K562 (cell line): ENCODE measurements at regions not wholly inside any gene's neighbourhood (a gene's known extent, or its start where the extent isn't known, plus 50 kb on each side); places are given as distances from the start of the nearest gene placed in this dataset.

Source experiments
- ATAC-seq: fragments of 200-7000 bp; cut with Tn5 transposase; 3 replicates; pipeline ENCODE4 v1.9.1; 2020; ENCODE audit warnings: moderate library complexity
- BruUV-seq: library from RNA; stranded (reverse); fragments of 400-500 nt; replicated peaks from 2 replicates; lab custom pipeline; 2021; lab: Mats Ljungman, UMichigan
- CTCF ChIA-PET: fragments of 300-600 bp; formaldehyde crosslinking; extraction: SDS; loops from one replicate; lab custom pipeline; 2021; ENCODE audit warnings: low intra/inter-chr PET ratio; lab: Yijun Ruan, JAX
- POLR2A ChIA-PET: fragments of 300-600, 350-650 bp; sonication (Branson Sonifier 250); formaldehyde crosslinking; extraction: SDS; loops from one replicate; lab custom pipeline; 2021; ENCODE audit warnings: antibody characterized with exemption, inconsistent platforms; lab: Yijun Ruan, JAX
- DNase-seq, 4 experiments: peaks; one replicate each; pipeline versions ENCODE4 v3.0.0 to v3.0.0-alpha.2; 2011 to 2018; ENCODE audit warnings: low spot score in 3 of 4, mixed read lengths in 3 of 4; ENCODE audit errors: extremely low read depth in 1 of 4
- FAIRE-seq: peaks from 2 replicates; lab custom pipeline; 2011; peaks lifted over from hg19 to GRCh38; lab: Jason Lieb, UNC
- H2AFZ ChIP-seq: 2 replicates; pipeline ENCODE4 v1.6.0; 2011; ENCODE audit warnings: low read depth, low read length, control low read depth, inconsistent platforms
- H3K27ac ChIP-seq: fragments of 200-600 bp; 3 replicates; pipeline ENCODE4 v1.8.0; 2011; ENCODE audit warnings: low read depth, mild to moderate bottlenecking, control low read depth, inconsistent platforms, low read length, moderate library complexity, mixed read lengths; ENCODE audit errors: extremely low read depth
- H3K27me3 ChIP-seq, 2 experiments: fragments of 300-600 bp in 1 of 2; 2 replicates in 1 of 2; 3 replicates in 1 of 2; pipeline versions ENCODE4 v1.6.0 to v1.8.0; 2011; ENCODE audit warnings: inconsistent platforms in 2 of 2, low read length in 2 of 2, mild to moderate bottlenecking in 1 of 2, mixed read lengths in 1 of 2, moderate library complexity in 1 of 2; ENCODE audit not compliant: control insufficient read depth in 2 of 2, insufficient read depth in 2 of 2
- H3K36me3 ChIP-seq: fragments of 300-600 bp; 3 replicates; pipeline ENCODE4 v1.8.0; 2011; ENCODE audit warnings: mild to moderate bottlenecking, low read length, inconsistent platforms; ENCODE audit not compliant: control insufficient read depth, insufficient read depth
- H3K4me1 ChIP-seq, 2 experiments: fragments of 200-600 bp in 1 of 2; replicated peaks in 1 of 2; 2 replicates in 1 of 2; 3 replicates in 1 of 2; pipeline versions ENCODE4 v1.5.1 to v1.8.0; 2011; ENCODE audit warnings: inconsistent platforms in 2 of 2, low read length in 2 of 2, mild to moderate bottlenecking in 1 of 2, mixed read lengths in 1 of 2, moderate library complexity in 1 of 2; ENCODE audit not compliant: control insufficient read depth in 2 of 2, insufficient read depth in 2 of 2
- H3K4me2 ChIP-seq: 2 replicates; pipeline ENCODE4 v1.6.1; 2011; ENCODE audit warnings: low read length, control low read depth, inconsistent platforms, mixed read lengths; ENCODE audit not compliant: insufficient read depth
- H3K4me3 ChIP-seq: fragments of 200-600 bp; sonication (generic), shearing (Covaris generic); 2 replicates; pipeline ENCODE4 v1.5.1; 2016; ENCODE audit warnings: control low read depth, inconsistent platforms
- H3K79me2 ChIP-seq: fragments of 200-600 bp; 3 replicates; pipeline ENCODE4 v1.8.0; 2011; ENCODE audit warnings: low read length, inconsistent platforms; ENCODE audit not compliant: control insufficient read depth, insufficient read depth
- H3K9ac ChIP-seq, 2 experiments: 2 replicates each; pipeline versions ENCODE4 v1.6.0 to v1.6.1; 2011; ENCODE audit warnings: low read depth in 2 of 2, low read length in 2 of 2, control low read depth in 1 of 2, inconsistent platforms in 1 of 2, mild to moderate bottlenecking in 1 of 2, mixed read lengths in 1 of 2; ENCODE audit not compliant: insufficient read depth in 1 of 2
- H3K9me1 ChIP-seq: one replicate; pipeline ENCODE4 v1.6.0; 2011; ENCODE audit warnings: inconsistent platforms, mild to moderate bottlenecking, low read length, moderate library complexity; ENCODE audit not compliant: control insufficient read depth, insufficient read depth
- H3K9me3 ChIP-seq: replicated peaks from 2 replicates; pipeline ENCODE4 v1.5.1; 2011; ENCODE audit warnings: low read depth, low read length, inconsistent platforms; ENCODE audit not compliant: control insufficient read depth, insufficient read depth
- H4K20me1 ChIP-seq: replicated peaks from 2 replicates; pipeline ENCODE4 v1.6.1; 2011; ENCODE audit warnings: low read length, inconsistent platforms, mixed read lengths; ENCODE audit not compliant: control insufficient read depth, insufficient read depth
- ATF4 ChIP-seq: fragments of 450-650 bp; formaldehyde crosslinking; IDR thresholded peaks from 2 replicates; pipeline ENCODE4 v1.4.0; 2022; ENCODE audit warnings: mild to moderate bottlenecking, moderate library complexity
- CREB3L1 ChIP-seq: fragments of 450-650 bp; IDR thresholded peaks from 2 replicates; pipeline ENCODE4 v1.6.1; 2014; ENCODE audit warnings: low read depth, mild to moderate bottlenecking, moderate library complexity, borderline replicate concordance
- MAFG ChIP-seq: fragments of 450-650 bp; conservative IDR thresholded peaks from 2 replicates; pipeline ENCODE4 v1.6.1; 2016; ENCODE audit warnings: missing genetic modification characterization, missing compliant biosample characterization
- MYBL2 ChIP-seq, 2 experiments: fragments of 450-650 bp in 1 of 2; sonication (generic) in 1 of 2; formaldehyde crosslinking in 1 of 2; IDR thresholded peaks; 2 replicates each; pipeline versions ENCODE4 v1.6.1 to v1.8.1; 2017 to 2022; ENCODE audit warnings: borderline replicate concordance in 1 of 2, inconsistent platforms in 1 of 2, low read depth in 1 of 2, mild to moderate bottlenecking in 1 of 2, missing genetic modification reagents in 1 of 2, moderate library complexity in 1 of 2
- NFIX ChIP-seq: fragments of 250-450 bp; sonication (Bioruptor Pico); IDR thresholded peaks from 2 replicates; pipeline ENCODE4 v1.4.0; 2020; ENCODE audit warnings: low read depth, mild to moderate bottlenecking, moderate library complexity
- POU5F1 ChIP-seq: fragments of 150-350 bp; IDR thresholded peaks from 2 replicates; pipeline ENCODE4 v1.6.1; 2014; ENCODE audit warnings: borderline replicate concordance, low read length, low read depth, mild to moderate bottlenecking; ENCODE audit not compliant: partially characterized antibody
- RBM22 ChIP-seq: fragments of 200-400 bp; formaldehyde crosslinking; IDR thresholded peaks from 2 replicates; pipeline ENCODE4 v1.6.1; 2018; ENCODE audit warnings: low read length, low read depth; ENCODE audit not compliant: poor library complexity, severe bottlenecking
- STAT6 ChIP-seq: sonication (generic); formaldehyde crosslinking; IDR thresholded peaks from 2 replicates; pipeline ENCODE4 v1.8.1; 2023; ENCODE audit warnings: mild to moderate bottlenecking, missing genetic modification reagents
- TFAP4 ChIP-seq: sonication (generic); formaldehyde crosslinking; IDR thresholded peaks from 2 replicates; pipeline ENCODE4 v1.8.0; 2022; ENCODE audit warnings: missing genetic modification reagents, mild to moderate bottlenecking, moderate library complexity, borderline replicate concordance
- ZNF124 ChIP-seq: sonication (generic); formaldehyde crosslinking; IDR thresholded peaks from 2 replicates; pipeline ENCODE4 v1.8.1; 2022; ENCODE audit warnings: missing genetic modification reagents
- ZNF184 ChIP-seq: sonication (generic); formaldehyde crosslinking; IDR thresholded peaks from 2 replicates; pipeline ENCODE4 v1.5.0; 2020; ENCODE audit warnings: missing genetic modification reagents
- ZNF449 ChIP-seq: fragments of 250-450 bp; sonication (Bioruptor Pico); IDR thresholded peaks from 2 replicates; pipeline ENCODE4 v1.8.0; 2022; ENCODE audit warnings: moderate library complexity, mild to moderate bottlenecking, inconsistent platforms
- ZNF655 ChIP-seq: fragments of 250-450 bp; sonication (Bioruptor Pico); IDR thresholded peaks from 2 replicates; pipeline ENCODE4 v1.5.0; 2021
- WGBS: fragments of 100-300 bp; shearing (Covaris generic); methylation state at CpG from one replicate; pipeline ENCODE4 v1.1.6; 2016; ENCODE audit warnings: low coverage, mixed read lengths; ENCODE audit not compliant: insufficient coverage; ENCODE audit errors: missing lambda C conversion rate; 5-methylcytosine and 5-hydroxymethylcytosine counted together
- in situ Hi-C: fragments of 300-500 bp; cut with MboI; formaldehyde crosslinking; loops from 4 replicates; pipeline ENCODE4 v1.15.0; 2018; ENCODE audit warnings: inconsistent platforms, mixed read lengths
- intact Hi-C: fragments of 100-400 bp; cut with micrococcal nuclease; formaldehyde crosslinking; loops from 2 replicates; pipeline ENCODE4 v1.14.2; 2022

GRCh38 chr10:108956149-108956548, 967.2 kb downstream of the XPNPEP1 start:
- ATAC-seq (no peak), FAIRE-seq (no peak), DNase-seq (no peak)
- Histone ChIP-seq H3K9ac (no peak overlapping the region), H3K4me3 (no peak overlapping the region), H3K27me3 (no peaks in the 10 kb centered on the region), H3K27ac (no peak overlapping the region), H4K20me1 (no peaks in the 10 kb centered on the region), H3K79me2 (no peaks in the 10 kb centered on the region), H3K9me1 (no peaks in the 10 kb centered on the region), H3K36me3 (no peaks in the 10 kb centered on the region), H2AFZ (no peak overlapping the region), H3K9me3 (no peaks in the 10 kb centered on the region), H3K4me1 (no peaks in the 10 kb centered on the region), H3K4me2 (no peak overlapping the region)
- WGBS: 0% methylated on average over 1 of the region's 1 CpG
- ChIA-PET POLR2A (no interaction called here), CTCF (no interaction called here)
- no peak for TF ChIP-seq ZNF184
- no peak for TF ChIP-seq ZNF655 (CRISPR knock-in tag)
- no peak for TF ChIP-seq TFAP4 (CRISPR knock-in tag)
- TF ChIP-seq MYBL2 (IDR thresholded peaks at IDR 0.05; ENCODE audit: low read depth): no peak
- no peak for TF ChIP-seq MYBL2 (CRISPR knock-in tag; IDR thresholded peaks at IDR 0.05; ENCODE audit: borderline replicate concordance)
- TF ChIP-seq RBM22: no peak
- TF ChIP-seq MAFG (tag): no peak
- no peak for TF ChIP-seq NFIX (CRISPR knock-in tag)
- no peak for TF ChIP-seq STAT6 (CRISPR knock-in tag)
- TF ChIP-seq CREB3L1: no peak
- no peak for TF ChIP-seq ZNF124
- TF ChIP-seq POU5F1: no peak
- TF ChIP-seq ATF4 (CRISPR knock-in tag): no peak
- no peak for TF ChIP-seq ZNF449 (CRISPR knock-in tag)
- BruUV-seq: no TSS peak
- in situ Hi-C loops: no loop called here
- intact Hi-C loops: no loop called here
